ENCODE measurements at regions not wholly inside any gene's neighbourhood (a gene's known extent, or its start where the extent isn't known, plus 50 kb on each side); places are given as distances from the start of the nearest gene placed in this dataset.

GRCh38 chr4:126572264-126572663 is 1060.5 kb upstream of the INTU start:
- Histone ChIP-seq H3K4me3 (ENCODE audit: low read depth in 1 of 3, low read length in 3 of 3) (no peak overlapping the region), H3K27me3 (ENCODE audit: control insufficient read depth in 4 of 4, insufficient read depth in 4 of 4, low read length in 3 of 4) (no peaks in the 10 kb centered on the region), H3K9me3 (ENCODE audit: control insufficient read depth in 4 of 4, low read length in 3 of 4) (no peaks in the 10 kb centered on the region), H3K4me1 (ENCODE audit: control insufficient read depth in 4 of 4, insufficient read depth in 4 of 4, low read length in 3 of 4) (no peaks in the 10 kb centered on the region), H3K9ac (ENCODE audit: low read depth in 1 of 2, low read length in 2 of 2) (no peak overlapping the region), H3K36me3 (ENCODE audit: control insufficient read depth in 4 of 4, insufficient read depth in 3 of 4, low read depth in 1 of 4, low read length in 3 of 4) (no peaks in the 10 kb centered on the region), H3K27ac (ENCODE audit: low read depth in 1 of 2, low read length in 2 of 2) (no peak overlapping the region)
- 41% methylated on average over 2 of the region's 2 CpGs for WGBS
- no peak for DNase-seq (ENCODE audit: low spot score)
- TF ChIP-seq TAF1 (conservative IDR thresholded peaks at IDR 0.05) = no peak
- no peak for TF ChIP-seq REST (IDR thresholded peaks at IDR 0.05)
- TF ChIP-seq GABPA (IDR thresholded peaks at IDR 0.05 in 1 of 2, conservative IDR thresholded peaks at IDR 0.05 in 1 of 2) = no peak
- TF ChIP-seq HNF4G (IDR thresholded peaks at IDR 0.05) = no peak

GRCh38 chr4:126582737-126583136 is 1050.0 kb upstream of the INTU start:
- no peak overlapping the region for H3K9ac ChIP-seq (ENCODE audit: low read depth in 1 of 2, low read length in 2 of 2)
- peaks cover 0 to 1% (median 0%) of the 10 kb centered on the region in 4 donors for H3K9me3 ChIP-seq (ENCODE audit: control insufficient read depth in 4 of 4, low read length in 3 of 4)
- H3K27me3 ChIP-seq (ENCODE audit: control insufficient read depth in 4 of 4, insufficient read depth in 4 of 4, low read length in 3 of 4) = no peaks in the 10 kb centered on the region
- DNase-seq (ENCODE audit: low spot score) = no peak
- H3K4me3 ChIP-seq (ENCODE audit: low read depth in 1 of 3, low read length in 3 of 3) = no peak overlapping the region
- WGBS = 88% methylated on average over 2 of the region's 2 CpGs
- TF ChIP-seq NR2F2 (IDR thresholded peaks at IDR 0.05) = no peak
- TF ChIP-seq EGR1 (IDR thresholded peaks at IDR 0.05; ENCODE audit: low read depth in 2 of 2) = no peak
- no peak for TF ChIP-seq FOXA2 (IDR thresholded peaks at IDR 0.05)
- no peak for TF ChIP-seq TAF1 (conservative IDR thresholded peaks at IDR 0.05)
- TF ChIP-seq ATF3 (IDR thresholded peaks at IDR 0.05) = no peak
- TF ChIP-seq SP1 (IDR thresholded peaks at IDR 0.05) = no peak
- TF ChIP-seq HNF4A (conservative IDR thresholded peaks at IDR 0.05) = no peak
- TF ChIP-seq CTCF (IDR thresholded peaks at IDR 0.05; ENCODE audit: low read depth, low read length, missing input control) = no peak
- TF ChIP-seq JUND (IDR thresholded peaks at IDR 0.05) = no peak
- TF ChIP-seq GABPA (IDR thresholded peaks at IDR 0.05 in 1 of 2, conservative IDR thresholded peaks at IDR 0.05 in 1 of 2) = no peak
- no peak for TF ChIP-seq FOXA1 (IDR thresholded peaks at IDR 0.05)
- no peak overlapping the region for H3K27ac ChIP-seq (ENCODE audit: low read depth in 1 of 2, low read length in 2 of 2)
- H3K4me1 ChIP-seq (ENCODE audit: control insufficient read depth in 4 of 4, insufficient read depth in 4 of 4, low read length in 3 of 4) = no peaks in the 10 kb centered on the region
- no peaks in the 10 kb centered on the region for H3K36me3 ChIP-seq (ENCODE audit: control insufficient read depth in 4 of 4, insufficient read depth in 3 of 4, low read depth in 1 of 4, low read length in 3 of 4)

GRCh38 chr4:126583509-126583908 is 1049.2 kb upstream of the INTU start:
- Histone ChIP-seq H3K4me3 (ENCODE audit: low read depth in 1 of 3, low read length in 3 of 3) (no peak overlapping the region), H3K9me3 (ENCODE audit: control insufficient read depth in 4 of 4, low read length in 3 of 4) (peaks cover 0 to 1% (median 0%) of the 10 kb centered on the region in 4 donors), H3K27me3 (ENCODE audit: control insufficient read depth in 4 of 4, insufficient read depth in 4 of 4, low read length in 3 of 4) (no peaks in the 10 kb centered on the region), H3K9ac (ENCODE audit: low read depth in 1 of 2, low read length in 2 of 2) (no peak overlapping the region), H3K4me1 (ENCODE audit: control insufficient read depth in 4 of 4, insufficient read depth in 4 of 4, low read length in 3 of 4) (no peaks in the 10 kb centered on the region), H3K27ac (ENCODE audit: low read depth in 1 of 2, low read length in 2 of 2) (no peak overlapping the region), H3K36me3 (ENCODE audit: control insufficient read depth in 4 of 4, insufficient read depth in 3 of 4, low read depth in 1 of 4, low read length in 3 of 4) (no peaks in the 10 kb centered on the region)
- WGBS = 63% methylated on average over 1 of the region's 1 CpG
- DNase-seq (ENCODE audit: low spot score) = no peak
- no peak for TF ChIP-seq NR2F2 (IDR thresholded peaks at IDR 0.05)
- no peak for TF ChIP-seq EGR1 (IDR thresholded peaks at IDR 0.05; ENCODE audit: low read depth in 2 of 2)
- TF ChIP-seq ZBTB33 (IDR thresholded peaks at IDR 0.05) = no peak
- TF ChIP-seq FOXA2 (IDR thresholded peaks at IDR 0.05) = no peak
- TF ChIP-seq MAX (IDR thresholded peaks at IDR 0.05) = no peak
- no peak for TF ChIP-seq RXRA (IDR thresholded peaks at IDR 0.05)
- TF ChIP-seq HNF4G (IDR thresholded peaks at IDR 0.05) = no peak
